H1 (cell line): ENCODE measurements at regions not wholly inside any gene's neighbourhood (a gene's known extent, or its start where the extent isn't known, plus 50 kb on each side); places are given as distances from the start of the nearest gene placed in this dataset.

Experiments
- CTCF ChIA-PET: fragments of 300-600 bp; sonication (Branson Sonifier 250); formaldehyde crosslinking; loops from one replicate; lab custom pipeline; 2021; ENCODE audit not compliant: partially characterized antibody; lab: Charles Lee
- POLR2A ChIA-PET: fragments of 300-600 bp; sonication (Branson Sonifier 250); formaldehyde crosslinking; loops from one replicate; lab custom pipeline; 2021; ENCODE audit warnings: inconsistent platforms; ENCODE audit not compliant: partially characterized antibody; lab: Charles Lee
- DNase-seq, 2 experiments: peaks; one replicate each; pipeline versions ENCODE4 v3.0.0 to v3.0.0-alpha.2; 2010 to 2022; ENCODE audit warnings: low spot score in 2 of 2, low read depth in 1 of 2, mixed read lengths in 1 of 2
- FAIRE-seq: peaks from 2 replicates; lab custom pipeline; 2011; peaks lifted over from hg19 to GRCh38; lab: Jason Lieb, UNC
- H2AFZ ChIP-seq: 2 replicates; pipeline ENCODE4 v1.8.1; 2012; ENCODE audit warnings: low read length, inconsistent platforms
- H2AK5ac ChIP-seq: 2 replicates; pipeline ENCODE4 v1.6.1; 2013; ENCODE audit warnings: low read depth, low read length
- H2BK120ac ChIP-seq: replicated peaks from 2 replicates; pipeline ENCODE3; 2013; ENCODE audit warnings: low read depth, low read length, inconsistent platforms
- H2BK12ac ChIP-seq: 2 replicates; pipeline ENCODE4 v1.6.1; 2013; ENCODE audit warnings: low read depth, low read length
- H2BK15ac ChIP-seq: 2 replicates; pipeline ENCODE4 v1.6.1; 2013; ENCODE audit warnings: low read length
- H2BK20ac ChIP-seq: 2 replicates; pipeline ENCODE4 v1.6.1; 2013; ENCODE audit warnings: low read length
- H2BK5ac ChIP-seq: 2 replicates; pipeline ENCODE4 v1.6.1; 2013; ENCODE audit warnings: low read depth, low read length
- H3K14ac ChIP-seq: 2 replicates; pipeline ENCODE4 v1.6.1; 2013; ENCODE audit warnings: inconsistent platforms; ENCODE audit not compliant: insufficient read length
- H3K18ac ChIP-seq: 2 replicates; pipeline ENCODE4 v1.6.1; 2013; ENCODE audit warnings: low read length; ENCODE audit errors: extremely low read depth
- H3K23ac ChIP-seq: 2 replicates; pipeline ENCODE4 v1.6.1; 2013; ENCODE audit warnings: inconsistent platforms; ENCODE audit not compliant: insufficient read length
- H3K23me2 ChIP-seq: 2 replicates; pipeline ENCODE4 v1.6.1; 2013; ENCODE audit warnings: low read depth, low read length
- H3K27ac ChIP-seq: 2 replicates; pipeline ENCODE4 v1.6.1; 2011; ENCODE audit warnings: low read depth, low read length, inconsistent platforms
- H3K27me3 ChIP-seq, 4 experiments: replicated peaks in 1 of 4; 1 replicate in 1 of 4; 2 replicates in 3 of 4; pipeline versions ENCODE4 v1.6.1 to v1.8.1; 2011 to 2013; ENCODE audit warnings: low read length in 3 of 4, mild to moderate bottlenecking in 3 of 4, inconsistent platforms in 2 of 4, mixed read lengths in 2 of 4, moderate library complexity in 1 of 4; ENCODE audit not compliant: control insufficient read depth in 3 of 4, insufficient read depth in 3 of 4; ENCODE audit errors: extremely low read depth in 1 of 4
- H3K36me3 ChIP-seq, 4 experiments: 2 replicates each; pipeline versions ENCODE4 v1.6.1 to v1.8.1; 2011 to 2013; ENCODE audit warnings: mild to moderate bottlenecking in 4 of 4, low read length in 3 of 4, moderate library complexity in 2 of 4, control low read depth in 1 of 4, inconsistent platforms in 1 of 4; ENCODE audit not compliant: insufficient read depth in 4 of 4, control insufficient read depth in 2 of 4
- H3K4ac ChIP-seq: replicated peaks from 2 replicates; pipeline ENCODE3; 2013; ENCODE audit warnings: low read length, low read depth, mixed read lengths, inconsistent platforms; ENCODE audit not compliant: insufficient read length
- H3K4me1 ChIP-seq, 4 experiments: replicated peaks in 1 of 4; 1 replicate in 1 of 4; 2 replicates in 3 of 4; pipeline versions ENCODE4 v1.6.1 to v1.8.1; 2011 to 2013; ENCODE audit warnings: low read length in 3 of 4, inconsistent platforms in 2 of 4, mixed read lengths in 1 of 4; ENCODE audit not compliant: insufficient read depth in 4 of 4, control insufficient read depth in 3 of 4
- H3K4me2 ChIP-seq, 2 experiments: 2 replicates each; pipeline versions ENCODE4 v1.6.1 to v1.8.1; 2011 to 2013; ENCODE audit warnings: low read depth in 2 of 2, low read length in 2 of 2, control low read depth in 1 of 2, inconsistent platforms in 1 of 2, mild to moderate bottlenecking in 1 of 2; ENCODE audit not compliant: insufficient read depth in 1 of 2
- H3K4me3 ChIP-seq, 4 experiments: fragments of 200-600, 300-600 bp in 1 of 4; sonication (generic), shearing (Covaris generic), sonication (Bioruptor Twin) in 1 of 4; 2 replicates each; pipeline versions ENCODE4 v1.5.1 to v1.8.1; 2011 to 2016; ENCODE audit warnings: low read length in 4 of 4, low read depth in 3 of 4, control low read depth in 2 of 4, inconsistent platforms in 2 of 4, mild to moderate bottlenecking in 2 of 4, mixed read lengths in 1 of 4, moderate library complexity in 1 of 4; ENCODE audit not compliant: insufficient read depth in 2 of 4; ENCODE audit errors: extremely low read depth in 1 of 4
- H3K56ac ChIP-seq: replicated peaks from 2 replicates; pipeline ENCODE3; 2013; ENCODE audit warnings: low read depth, mild to moderate bottlenecking, mixed read lengths, low read length, inconsistent platforms; ENCODE audit not compliant: insufficient read length
- H3K79me1 ChIP-seq: 2 replicates; pipeline ENCODE4 v1.6.1; 2013; ENCODE audit warnings: low read depth, low read length, control low read depth
- H3K79me2 ChIP-seq, 2 experiments: 2 replicates each; pipeline versions ENCODE4 v1.6.1 to v1.8.1; 2012 to 2013; ENCODE audit warnings: low read length in 2 of 2, mild to moderate bottlenecking in 2 of 2, inconsistent platforms in 1 of 2; ENCODE audit not compliant: insufficient read depth in 2 of 2, control insufficient read depth in 1 of 2
- H3K9ac ChIP-seq, 4 experiments: replicated peaks in 1 of 4; 1 replicate in 1 of 4; 2 replicates in 3 of 4; pipeline versions ENCODE4 v1.6.1 to v1.8.1; 2011 to 2013; ENCODE audit warnings: low read depth in 3 of 4, low read length in 3 of 4, control low read depth in 2 of 4, mild to moderate bottlenecking in 2 of 4, moderate library complexity in 2 of 4, inconsistent platforms in 1 of 4; ENCODE audit errors: extremely low read depth in 1 of 4
- H3K9me3 ChIP-seq, 2 experiments: 2 replicates each; pipeline versions ENCODE4 v1.6.1 to v1.8.1; 2012 to 2013; ENCODE audit warnings: mild to moderate bottlenecking in 2 of 2, moderate library complexity in 2 of 2, control low read depth in 1 of 2, inconsistent platforms in 1 of 2, low read depth in 1 of 2, low read length in 1 of 2, mixed read lengths in 1 of 2; ENCODE audit not compliant: insufficient read depth in 2 of 2
- H4K20me1 ChIP-seq, 2 experiments: replicated peaks in 1 of 2; 2 replicates each; pipeline versions ENCODE3 to v1.8.1; 2011 to 2013; ENCODE audit warnings: inconsistent platforms in 2 of 2, low read length in 2 of 2, mild to moderate bottlenecking in 1 of 2; ENCODE audit not compliant: insufficient read depth in 2 of 2, control insufficient read depth in 1 of 2
- H4K5ac ChIP-seq: 2 replicates; pipeline ENCODE4 v1.6.1; 2013; ENCODE audit warnings: low read length, low read depth, mixed read lengths, inconsistent platforms; ENCODE audit not compliant: insufficient read length
- H4K8ac ChIP-seq: 2 replicates; pipeline ENCODE4 v1.8.0; 2013; ENCODE audit warnings: mild to moderate bottlenecking, moderate library complexity, low read length, inconsistent platforms; ENCODE audit not compliant: insufficient read depth; ENCODE audit errors: extremely low read depth
- H4K91ac ChIP-seq: replicated peaks from 2 replicates; pipeline ENCODE3; 2013; ENCODE audit warnings: low read length, mixed read lengths, inconsistent platforms; ENCODE audit not compliant: insufficient read length
- BCL11A ChIP-seq, 2 experiments: IDR thresholded peaks; one replicate each; pipeline ENCODE4 v1.6.1; 2011; ENCODE audit warnings: low read depth in 2 of 2, low read length in 2 of 2, mild to moderate bottlenecking in 2 of 2
- CEBPB ChIP-seq: IDR thresholded peaks from 2 replicates; pipeline ENCODE4 v1.6.1; 2012; ENCODE audit warnings: low read depth, low read length
- WGBS, 2 experiments: shearing (Covaris generic) in 1 of 2; methylation state at CpG; one replicate each; pipeline versions ENCODE4 v1.1.6 to v1.1.7; 2013 to 2015; ENCODE audit warnings: low lambda C conversion rate in 2 of 2, mixed read lengths in 2 of 2, inconsistent platforms in 1 of 2, low coverage in 1 of 2, missing lambda C conversion rate in 1 of 2; ENCODE audit not compliant: insufficient replicate concordance in 2 of 2, insufficient coverage in 1 of 2, insufficient read length in 1 of 2; ENCODE audit errors: extremely low coverage in 1 of 2, missing lambda C conversion rate in 1 of 2; 5-methylcytosine and 5-hydroxymethylcytosine counted together

GRCh38 chr3:87494264-87494663 lies 217.9 kb upstream of the POU1F1 start:
- Histone ChIP-seq H3K79me1 (no peaks in the 10 kb centered on the region), H3K56ac (no peak overlapping the region), H2AFZ (no peak overlapping the region), H4K8ac (no peak overlapping the region), H3K4me1 (no peaks in the 10 kb centered on the region), H3K23ac (no peak overlapping the region), H2BK5ac (no peak overlapping the region), H3K4me2 (no peak overlapping the region), H2BK12ac (no peak overlapping the region), H2BK120ac (no peak overlapping the region), H3K4me3 (no peak overlapping the region), H2AK5ac (no peak overlapping the region), H3K23me2 (no peaks in the 10 kb centered on the region), H4K5ac (no peak overlapping the region), H3K18ac (no peak overlapping the region), H3K36me3 (no peaks in the 10 kb centered on the region), H4K20me1 (no peaks in the 10 kb centered on the region), H3K14ac (no peak overlapping the region), H3K27ac (no peak overlapping the region), H2BK20ac (no peak overlapping the region), H3K9ac (no peak overlapping the region), H2BK15ac (no peak overlapping the region), H4K91ac (no peak overlapping the region), H3K79me2 (no peaks in the 10 kb centered on the region), H3K4ac (no peak overlapping the region), H3K9me3 (no peaks in the 10 kb centered on the region), H3K27me3 (no peaks in the 10 kb centered on the region)
- WGBS, 2 experiments: no CpG with 5 or more reads among the region's 1 CpG
- POLR2A ChIA-PET: no interaction called here
- no peak for DNase-seq
- CTCF ChIA-PET: no interaction called here
- no peak for FAIRE-seq
- TF ChIP-seq BCL11A (IDR thresholded peaks at IDR 0.05; ENCODE audit: low read depth in 2 of 2, low read length in 2 of 2): no peak
- TF ChIP-seq CEBPB: no peak
